WTC11 (cell line): ENCODE measurements at regions not wholly inside any gene's neighbourhood (a gene's known extent, or its start where the extent isn't known, plus 50 kb on each side); places are given as distances from the start of the nearest gene placed in this dataset.

Experiments used
- CBFB ChIP-seq: sonication (generic); formaldehyde crosslinking; IDR thresholded peaks from 2 replicates; pipeline ENCODE4 v1.8.1; 2022; ENCODE audit warnings: mild to moderate bottlenecking, low read depth, missing genetic modification reagents
- CREB1 ChIP-seq: sonication (generic); formaldehyde crosslinking; IDR thresholded peaks from 2 replicates; pipeline ENCODE4 v1.8.0; 2023; ENCODE audit warnings: mild to moderate bottlenecking, missing genetic modification reagents
- ETV6 ChIP-seq: sonication (generic); formaldehyde crosslinking; IDR thresholded peaks from 2 replicates; pipeline ENCODE4 v1.8.1; 2022; ENCODE audit warnings: mild to moderate bottlenecking, missing genetic modification reagents
- FOXK1 ChIP-seq: sonication (generic); formaldehyde crosslinking; IDR thresholded peaks from 2 replicates; pipeline ENCODE4 v1.8.0; 2022; ENCODE audit warnings: mild to moderate bottlenecking, moderate library complexity, missing genetic modification reagents
- JUN ChIP-seq: sonication (generic); formaldehyde crosslinking; IDR thresholded peaks from 2 replicates; pipeline ENCODE4 v1.8.0; 2023; ENCODE audit warnings: mild to moderate bottlenecking, missing genetic modification reagents
- TCF7 ChIP-seq: sonication (generic); formaldehyde crosslinking; IDR thresholded peaks from 2 replicates; pipeline ENCODE4 v1.8.0; 2022; ENCODE audit warnings: mild to moderate bottlenecking, low read depth, missing genetic modification reagents, moderate library complexity
- ZNF396 ChIP-seq: fragments of 250-450 bp; sonication (Bioruptor Pico); IDR thresholded peaks from 2 replicates; pipeline ENCODE4 v1.8.0; 2021; ENCODE audit warnings: mild to moderate bottlenecking, moderate library complexity, borderline replicate concordance
- TF ChIP-seq, protein P1 (sequence below): fragments of 200-600 bp; IDR thresholded peaks from 2 replicates; pipeline ENCODE4 v1.8.0; 2022; ENCODE audit warnings: antibody characterized with exemption
- TF ChIP-seq, protein P2 (sequence below): sonication (generic); formaldehyde crosslinking; IDR thresholded peaks from 2 replicates; pipeline ENCODE4 v1.8.1; 2023; ENCODE audit warnings: mild to moderate bottlenecking, missing genetic modification reagents, moderate library complexity
- TF ChIP-seq, protein P3 (sequence below): sonication (generic); formaldehyde crosslinking; IDR thresholded peaks from 2 replicates; pipeline ENCODE4 v1.8.1; 2023; ENCODE audit warnings: mild to moderate bottlenecking, moderate library complexity, missing genetic modification reagents
- TF ChIP-seq, protein P4 (sequence below): sonication (generic); formaldehyde crosslinking; IDR thresholded peaks from 2 replicates; pipeline ENCODE4 v1.8.1; 2022; ENCODE audit warnings: low read depth, missing genetic modification reagents, borderline replicate concordance
- TF ChIP-seq, protein P5 (sequence below): sonication (generic); formaldehyde crosslinking; IDR thresholded peaks from 2 replicates; pipeline ENCODE4 v1.8.1; 2023; ENCODE audit warnings: mild to moderate bottlenecking, missing genetic modification reagents

DNA sequence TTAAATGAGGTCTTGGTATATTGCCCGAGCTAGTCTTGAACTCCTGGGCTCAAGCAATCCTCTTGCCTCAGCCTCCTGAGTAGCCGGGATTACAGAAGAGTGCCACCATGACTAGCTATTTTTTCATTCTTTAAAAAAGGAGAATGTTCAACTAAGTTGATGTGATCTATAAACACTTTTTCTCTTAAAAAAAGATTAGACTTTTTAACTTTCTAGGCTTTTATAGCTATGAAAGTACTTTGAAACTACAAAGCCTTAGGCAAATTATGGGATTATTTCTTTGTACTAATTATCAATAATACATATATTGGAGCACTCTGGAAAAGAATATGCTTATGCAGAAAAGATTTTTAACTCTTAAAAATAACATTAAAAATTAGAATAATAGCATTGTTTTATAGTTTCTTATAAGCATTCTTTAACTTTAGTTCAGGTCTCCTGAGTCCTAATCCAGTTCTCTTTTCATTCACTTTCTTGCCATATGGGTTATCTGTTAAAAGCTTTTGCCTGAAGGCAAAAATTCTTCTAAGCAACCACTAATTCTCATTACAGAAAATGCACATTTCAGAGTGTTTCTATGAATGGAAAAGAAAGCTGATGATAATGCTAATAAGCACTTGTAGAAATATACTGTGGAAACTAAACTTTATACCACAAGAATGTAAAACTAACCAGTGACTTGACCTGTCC lies 87.8 kb downstream of the DPPA2 start:
- TF ChIP-seq, protein P1, sequence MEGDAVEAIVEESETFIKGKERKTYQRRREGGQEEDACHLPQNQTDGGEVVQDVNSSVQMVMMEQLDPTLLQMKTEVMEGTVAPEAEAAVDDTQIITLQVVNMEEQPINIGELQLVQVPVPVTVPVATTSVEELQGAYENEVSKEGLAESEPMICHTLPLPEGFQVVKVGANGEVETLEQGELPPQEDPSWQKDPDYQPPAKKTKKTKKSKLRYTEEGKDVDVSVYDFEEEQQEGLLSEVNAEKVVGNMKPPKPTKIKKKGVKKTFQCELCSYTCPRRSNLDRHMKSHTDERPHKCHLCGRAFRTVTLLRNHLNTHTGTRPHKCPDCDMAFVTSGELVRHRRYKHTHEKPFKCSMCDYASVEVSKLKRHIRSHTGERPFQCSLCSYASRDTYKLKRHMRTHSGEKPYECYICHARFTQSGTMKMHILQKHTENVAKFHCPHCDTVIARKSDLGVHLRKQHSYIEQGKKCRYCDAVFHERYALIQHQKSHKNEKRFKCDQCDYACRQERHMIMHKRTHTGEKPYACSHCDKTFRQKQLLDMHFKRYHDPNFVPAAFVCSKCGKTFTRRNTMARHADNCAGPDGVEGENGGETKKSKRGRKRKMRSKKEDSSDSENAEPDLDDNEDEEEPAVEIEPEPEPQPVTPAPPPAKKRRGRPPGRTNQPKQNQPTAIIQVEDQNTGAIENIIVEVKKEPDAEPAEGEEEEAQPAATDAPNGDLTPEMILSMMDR, result no peak
- TF ChIP-seq CREB1 (CRISPR knock-in tag) (no peak), CBFB (CRISPR knock-in tag) (no peak), ETV6 (CRISPR knock-in tag) (no peak), ZNF396 (CRISPR knock-in tag) (no peak), JUN (CRISPR knock-in tag) (no peak), TCF7 (no peak), FOXK1 (CRISPR knock-in tag) (no peak)
- TF ChIP-seq, protein P2, sequence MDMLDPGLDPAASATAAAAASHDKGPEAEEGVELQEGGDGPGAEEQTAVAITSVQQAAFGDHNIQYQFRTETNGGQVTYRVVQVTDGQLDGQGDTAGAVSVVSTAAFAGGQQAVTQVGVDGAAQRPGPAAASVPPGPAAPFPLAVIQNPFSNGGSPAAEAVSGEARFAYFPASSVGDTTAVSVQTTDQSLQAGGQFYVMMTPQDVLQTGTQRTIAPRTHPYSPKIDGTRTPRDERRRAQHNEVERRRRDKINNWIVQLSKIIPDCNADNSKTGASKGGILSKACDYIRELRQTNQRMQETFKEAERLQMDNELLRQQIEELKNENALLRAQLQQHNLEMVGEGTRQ (CRISPR knock-in tag), result no peak
- TF ChIP-seq, protein P3, sequence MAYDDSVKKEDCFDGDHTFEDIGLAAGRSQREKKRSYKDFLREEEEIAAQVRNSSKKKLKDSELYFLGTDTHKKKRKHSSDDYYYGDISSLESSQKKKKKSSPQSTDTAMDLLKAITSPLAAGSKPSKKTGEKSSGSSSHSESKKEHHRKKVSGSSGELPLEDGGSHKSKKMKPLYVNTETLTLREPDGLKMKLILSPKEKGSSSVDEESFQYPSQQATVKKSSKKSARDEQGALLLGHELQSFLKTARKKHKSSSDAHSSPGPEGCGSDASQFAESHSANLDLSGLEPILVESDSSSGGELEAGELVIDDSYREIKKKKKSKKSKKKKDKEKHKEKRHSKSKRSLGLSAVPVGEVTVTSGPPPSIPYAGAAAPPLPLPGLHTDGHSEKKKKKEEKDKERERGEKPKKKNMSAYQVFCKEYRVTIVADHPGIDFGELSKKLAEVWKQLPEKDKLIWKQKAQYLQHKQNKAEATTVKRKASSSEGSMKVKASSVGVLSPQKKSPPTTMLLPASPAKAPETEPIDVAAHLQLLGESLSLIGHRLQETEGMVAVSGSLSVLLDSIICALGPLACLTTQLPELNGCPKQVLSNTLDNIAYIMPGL (CRISPR knock-in tag), result no peak
- TF ChIP-seq, protein P4, sequence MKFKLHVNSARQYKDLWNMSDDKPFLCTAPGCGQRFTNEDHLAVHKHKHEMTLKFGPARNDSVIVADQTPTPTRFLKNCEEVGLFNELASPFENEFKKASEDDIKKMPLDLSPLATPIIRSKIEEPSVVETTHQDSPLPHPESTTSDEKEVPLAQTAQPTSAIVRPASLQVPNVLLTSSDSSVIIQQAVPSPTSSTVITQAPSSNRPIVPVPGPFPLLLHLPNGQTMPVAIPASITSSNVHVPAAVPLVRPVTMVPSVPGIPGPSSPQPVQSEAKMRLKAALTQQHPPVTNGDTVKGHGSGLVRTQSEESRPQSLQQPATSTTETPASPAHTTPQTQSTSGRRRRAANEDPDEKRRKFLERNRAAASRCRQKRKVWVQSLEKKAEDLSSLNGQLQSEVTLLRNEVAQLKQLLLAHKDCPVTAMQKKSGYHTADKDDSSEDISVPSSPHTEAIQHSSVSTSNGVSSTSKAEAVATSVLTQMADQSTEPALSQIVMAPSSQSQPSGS (CRISPR knock-in tag), result no peak
- TF ChIP-seq, protein P5, sequence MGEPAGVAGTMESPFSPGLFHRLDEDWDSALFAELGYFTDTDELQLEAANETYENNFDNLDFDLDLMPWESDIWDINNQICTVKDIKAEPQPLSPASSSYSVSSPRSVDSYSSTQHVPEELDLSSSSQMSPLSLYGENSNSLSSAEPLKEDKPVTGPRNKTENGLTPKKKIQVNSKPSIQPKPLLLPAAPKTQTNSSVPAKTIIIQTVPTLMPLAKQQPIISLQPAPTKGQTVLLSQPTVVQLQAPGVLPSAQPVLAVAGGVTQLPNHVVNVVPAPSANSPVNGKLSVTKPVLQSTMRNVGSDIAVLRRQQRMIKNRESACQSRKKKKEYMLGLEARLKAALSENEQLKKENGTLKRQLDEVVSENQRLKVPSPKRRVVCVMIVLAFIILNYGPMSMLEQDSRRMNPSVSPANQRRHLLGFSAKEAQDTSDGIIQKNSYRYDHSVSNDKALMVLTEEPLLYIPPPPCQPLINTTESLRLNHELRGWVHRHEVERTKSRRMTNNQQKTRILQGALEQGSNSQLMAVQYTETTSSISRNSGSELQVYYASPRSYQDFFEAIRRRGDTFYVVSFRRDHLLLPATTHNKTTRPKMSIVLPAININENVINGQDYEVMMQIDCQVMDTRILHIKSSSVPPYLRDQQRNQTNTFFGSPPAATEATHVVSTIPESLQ (CRISPR knock-in tag), result no peak
